ENCODE measurements at regions not wholly inside any gene's neighbourhood (a gene's known extent, or its start where the extent isn't known, plus 50 kb on each side); places are given as distances from the start of the nearest gene placed in this dataset.

DNA sequence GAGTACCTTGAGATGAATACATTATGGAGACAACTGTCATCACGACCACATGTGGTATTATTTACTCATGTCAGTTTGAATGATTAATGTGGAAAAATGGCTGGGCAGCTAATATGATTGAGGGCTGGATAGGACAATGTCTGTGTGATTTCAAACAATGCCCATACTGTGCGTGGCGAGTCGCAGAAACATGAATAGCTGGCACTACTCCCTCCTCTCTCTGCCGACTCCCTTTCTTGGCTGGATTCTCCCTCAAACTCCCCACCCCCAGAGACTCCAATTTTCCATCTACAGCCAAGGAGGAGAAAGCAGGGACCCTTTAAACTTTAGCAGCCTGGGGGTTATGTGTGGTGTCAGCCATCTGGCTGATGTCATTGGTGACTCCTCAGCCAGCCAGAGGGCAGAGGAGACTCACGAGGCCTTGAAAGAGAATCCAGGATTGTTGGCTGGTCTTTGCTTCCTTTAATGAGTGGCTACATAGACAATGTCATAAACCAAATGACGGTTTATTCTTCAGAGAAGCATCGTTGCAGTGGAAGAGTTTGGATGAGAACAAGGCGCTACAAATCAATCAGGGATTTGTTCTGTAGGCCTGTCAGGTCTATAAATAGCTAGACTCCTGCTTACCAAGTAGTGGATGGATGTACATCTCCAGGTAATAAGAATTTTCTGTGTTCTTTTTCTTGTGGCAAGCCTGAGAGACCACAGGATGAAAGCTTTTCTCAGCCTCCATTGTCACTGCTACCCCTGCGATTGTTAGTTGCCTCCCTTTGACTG is 165.6 kb downstream of the DLEU7 start:
- Histone ChIP-seq H3K27me3 (no peaks in the 10 kb centered on the region), H3K4me3 (no peak overlapping the region), H3K36me3 (no peaks in the 10 kb centered on the region), H3K9me3 (no peaks in the 10 kb centered on the region), H3K4me1 (peaks cover 4 to 15% (median 10%) of the 10 kb centered on the region in 4 donors), H3K27ac (no peak overlapping the region)
- DNase-seq, result peak in 1 of 2 donors; percentile 59
- WGBS, 5 donors, result 53 to 74% (median 64%) methylated on average over 10 of the region's 10 CpGs
- TF ChIP-seq EP300 (IDR thresholded peaks at IDR 0.05) (no peak), POLR2A (IDR thresholded peaks at IDR 0.05) (no peak), POLR2AphosphoS5 (IDR thresholded peaks at IDR 0.05) (no peak)
- TF ChIP-seq, protein P1, sequence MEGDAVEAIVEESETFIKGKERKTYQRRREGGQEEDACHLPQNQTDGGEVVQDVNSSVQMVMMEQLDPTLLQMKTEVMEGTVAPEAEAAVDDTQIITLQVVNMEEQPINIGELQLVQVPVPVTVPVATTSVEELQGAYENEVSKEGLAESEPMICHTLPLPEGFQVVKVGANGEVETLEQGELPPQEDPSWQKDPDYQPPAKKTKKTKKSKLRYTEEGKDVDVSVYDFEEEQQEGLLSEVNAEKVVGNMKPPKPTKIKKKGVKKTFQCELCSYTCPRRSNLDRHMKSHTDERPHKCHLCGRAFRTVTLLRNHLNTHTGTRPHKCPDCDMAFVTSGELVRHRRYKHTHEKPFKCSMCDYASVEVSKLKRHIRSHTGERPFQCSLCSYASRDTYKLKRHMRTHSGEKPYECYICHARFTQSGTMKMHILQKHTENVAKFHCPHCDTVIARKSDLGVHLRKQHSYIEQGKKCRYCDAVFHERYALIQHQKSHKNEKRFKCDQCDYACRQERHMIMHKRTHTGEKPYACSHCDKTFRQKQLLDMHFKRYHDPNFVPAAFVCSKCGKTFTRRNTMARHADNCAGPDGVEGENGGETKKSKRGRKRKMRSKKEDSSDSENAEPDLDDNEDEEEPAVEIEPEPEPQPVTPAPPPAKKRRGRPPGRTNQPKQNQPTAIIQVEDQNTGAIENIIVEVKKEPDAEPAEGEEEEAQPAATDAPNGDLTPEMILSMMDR (IDR thresholded peaks at IDR 0.05), result no peak
- intact Hi-C loops (cut with DNase I; ENCODE audit: low total_unique reads), result no loop called here

DNA sequence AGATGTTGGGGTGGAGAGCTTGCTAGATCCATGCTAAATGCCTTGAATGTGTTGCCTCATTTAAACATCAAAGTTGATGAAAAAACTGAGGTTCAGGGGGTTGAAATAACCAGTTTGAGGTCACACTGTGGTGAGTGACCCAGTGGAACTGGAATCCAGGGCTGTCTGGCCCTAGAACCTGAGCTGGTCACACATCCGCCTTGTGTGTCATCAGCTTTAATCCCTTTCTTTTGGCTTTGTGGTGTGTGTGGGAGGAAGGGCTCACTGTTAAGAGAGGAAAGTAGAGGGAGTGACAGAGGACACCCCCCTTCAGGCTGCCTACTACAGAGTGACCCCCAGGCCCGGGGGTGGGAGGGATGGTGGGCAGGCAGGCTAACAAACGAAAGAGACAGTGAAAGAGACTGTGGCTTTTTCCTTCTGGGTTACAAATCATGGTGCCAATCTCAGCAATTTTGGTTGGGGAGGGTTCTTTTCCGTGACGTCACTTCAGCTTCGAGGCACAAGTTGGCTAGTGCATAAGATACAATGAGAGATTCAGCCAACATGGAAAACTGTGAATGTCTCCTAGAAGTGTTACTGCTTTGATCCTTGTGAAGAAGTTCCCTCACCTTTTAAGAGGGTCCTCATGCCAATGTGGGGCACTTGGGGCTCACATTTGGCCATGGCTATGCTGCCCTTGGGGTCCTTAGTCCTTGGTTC is 164.9 kb downstream of the DLEU7 start:
- DNase-seq, result no peak
- H3K4me3 ChIP-seq, result no peak overlapping the region
- 89 to 94% (median 90%) methylated on average over 6 of the region's 6 CpGs for WGBS, 5 donors
- intact Hi-C loops (cut with DNase I; ENCODE audit: low total_unique reads), result no loop called here
- no peaks in the 10 kb centered on the region for H3K27me3 ChIP-seq
- H3K27ac ChIP-seq, result no peak overlapping the region
- no peaks in the 10 kb centered on the region for H3K36me3 ChIP-seq
- TF ChIP-seq EP300 (IDR thresholded peaks at IDR 0.05), result no peak
- TF ChIP-seq, protein P1 (IDR thresholded peaks at IDR 0.05), result no peak
- TF ChIP-seq POLR2AphosphoS5 (IDR thresholded peaks at IDR 0.05), result no peak
- no peak for TF ChIP-seq POLR2A (IDR thresholded peaks at IDR 0.05)
- no peaks in the 10 kb centered on the region for H3K9me3 ChIP-seq
- peaks cover 4 to 15% (median 10%) of the 10 kb centered on the region in 4 donors for H3K4me1 ChIP-seq

DNA sequence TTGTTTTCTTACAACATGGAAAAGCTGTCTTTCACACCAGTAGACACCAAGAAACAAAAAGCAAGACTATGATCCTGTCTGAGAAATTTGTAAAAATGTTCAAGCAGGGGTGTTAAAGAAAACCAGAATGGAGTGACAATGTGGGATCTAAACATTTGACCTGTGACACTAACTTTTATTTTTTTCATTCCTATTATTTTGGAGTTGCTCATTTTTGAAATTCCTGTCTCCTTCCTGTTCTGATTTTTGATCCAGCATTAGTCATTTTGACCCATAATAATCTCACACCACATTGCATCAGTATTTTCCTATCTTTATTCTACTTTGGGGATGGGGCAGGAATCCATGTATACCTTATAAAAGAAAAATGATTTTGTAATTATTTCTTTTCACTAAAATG is 164.2 kb downstream of the DLEU7 start:
- no peak for DNase-seq
- TF ChIP-seq POLR2A (IDR thresholded peaks at IDR 0.05) (no peak), POLR2AphosphoS5 (IDR thresholded peaks at IDR 0.05) (no peak), EP300 (IDR thresholded peaks at IDR 0.05) (no peak)
- TF ChIP-seq, protein P1 (IDR thresholded peaks at IDR 0.05), result no peak
- Histone ChIP-seq H3K4me1 (peaks cover 4 to 18% (median 10%) of the 10 kb centered on the region in 4 donors), H3K36me3 (no peaks in the 10 kb centered on the region), H3K4me3 (no peak overlapping the region), H3K9me3 (no peaks in the 10 kb centered on the region), H3K27ac (no peak overlapping the region), H3K27me3 (no peaks in the 10 kb centered on the region)
- intact Hi-C loops (cut with DNase I; ENCODE audit: low total_unique reads), result no loop called here

DNA sequence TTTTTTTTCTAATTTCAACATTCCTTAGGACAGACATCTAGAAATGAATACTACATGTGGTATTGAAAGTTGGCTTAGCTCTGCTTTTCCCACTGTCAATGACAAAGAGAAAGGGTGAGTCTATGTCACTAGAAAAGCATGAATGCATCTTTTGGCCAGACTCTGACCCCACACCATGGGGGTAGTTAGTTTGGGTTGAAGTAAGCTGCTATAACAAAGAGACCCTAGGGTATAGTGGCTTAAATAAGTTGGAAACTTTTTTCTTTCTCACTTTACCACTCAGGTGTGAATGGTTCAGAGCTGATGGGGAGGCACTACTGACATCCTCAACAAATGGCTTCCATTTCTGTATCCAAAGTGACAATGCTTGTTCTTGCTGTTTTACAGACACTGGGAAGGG is 161.5 kb downstream of the DLEU7 start:
- DNase-seq, result no peak
- intact Hi-C loops (cut with DNase I; ENCODE audit: low total_unique reads), result no loop called here
- no peaks in the 10 kb centered on the region for H3K36me3 ChIP-seq
- H3K27ac ChIP-seq, result no peak overlapping the region
- no peaks in the 10 kb centered on the region for H3K9me3 ChIP-seq
- H3K27me3 ChIP-seq, result no peaks in the 10 kb centered on the region
- no peak overlapping the region for H3K4me3 ChIP-seq
- H3K4me1 ChIP-seq, result peaks cover 3 to 32% (median 14%) of the 10 kb centered on the region in 4 donors
- TF ChIP-seq, protein P1 (IDR thresholded peaks at IDR 0.05), result no peak
- no peak for TF ChIP-seq EP300 (IDR thresholded peaks at IDR 0.05)
- no peak for TF ChIP-seq POLR2A (IDR thresholded peaks at IDR 0.05)
- no peak for TF ChIP-seq POLR2AphosphoS5 (IDR thresholded peaks at IDR 0.05)
